Esophagus squamous epithelium (tissue), 4 donors: ENCODE measurements at regions not wholly inside any gene's neighbourhood (a gene's known extent, or its start where the extent isn't known, plus 50 kb on each side); places are given as distances from the start of the nearest gene placed in this dataset.

ENCODE experiments used
- CTCF ChIP-seq, 6 experiments: fragments of 450-650 bp in 4 of 6; fragments of 200-600 bp in 2 of 6; sonication (generic) in 2 of 6; IDR thresholded peaks; one replicate each; pipeline ENCODE4 v1.5.1; 2016 to 2019; ENCODE audit warnings: antibody characterized with exemption in 6 of 6, mild to moderate bottlenecking in 4 of 6, moderate library complexity in 4 of 6
- POLR2A ChIP-seq, 4 donors: fragments of 450-650 bp; IDR thresholded peaks; one replicate each; pipeline ENCODE4 v1.6.1; 2017; ENCODE audit warnings: antibody characterized with exemption in 4 of 4, mild to moderate bottlenecking in 4 of 4, moderate library complexity in 3 of 4

DNA sequence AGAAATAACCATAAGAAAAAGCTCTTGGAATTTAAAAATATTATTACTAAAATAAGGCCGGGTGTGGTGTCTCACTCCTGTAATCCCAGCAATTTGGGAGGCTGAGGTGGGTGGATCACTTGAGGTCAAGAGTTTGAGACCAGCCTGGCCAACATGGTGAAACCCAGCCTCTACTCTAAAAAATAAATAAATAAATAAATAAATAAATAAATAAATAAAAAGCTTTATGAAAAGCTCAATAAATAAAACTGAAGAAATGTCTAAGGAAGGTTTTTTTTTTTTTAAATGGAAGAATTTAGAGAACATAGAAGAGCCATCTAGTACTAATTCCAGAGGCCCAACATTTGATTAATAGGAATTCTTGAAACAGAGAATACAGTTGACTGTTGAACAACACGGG lies 249.1 kb upstream of the PROX1 start:
- TF ChIP-seq POLR2A (IDR thresholded peaks at IDR 0.05): no peak
- TF ChIP-seq CTCF (IDR thresholded peaks at IDR 0.05): no peak
